H4 (cell line): ENCODE measurements at regions not wholly inside any gene's neighbourhood (a gene's known extent, or its start where the extent isn't known, plus 50 kb on each side); places are given as distances from the start of the nearest gene placed in this dataset.

Experiments used
- DNase-seq: peaks from one replicate; pipeline ENCODE4 v3.0.0-alpha.2; 2015; ENCODE audit warnings: low spot score

- no peak for DNase-seq
Measured at GRCh38 chr3:124602980-124603627, 127.1 kb upstream of the UMPS start.

- DNase-seq = no peak
Measured at GRCh38 chr3:124605781-124606579, 124.3 kb upstream of the UMPS start.

GRCh38 chr3:124607163-124607562, 123.1 kb upstream of the UMPS start:
- DNase-seq = peak; percentile 51

- no peak for DNase-seq
Measured at GRCh38 chr3:124609402-124609801, 120.8 kb upstream of the UMPS start.

- no peak for DNase-seq
Measured at GRCh38 chr3:124610130-124610529, 120.1 kb upstream of the UMPS start.

GRCh38 chr3:124611520-124611919, 118.7 kb upstream of the UMPS start:
- DNase-seq = no peak

- DNase-seq = no peak
Measured at GRCh38 chr3:124615896-124616543, 114.2 kb upstream of the UMPS start.

- no peak for DNase-seq
Measured at GRCh38 chr3:124617177-124617576, 113.1 kb upstream of the UMPS start.

- no peak for DNase-seq
Measured at GRCh38 chr3:124619887-124620599, 110.2 kb upstream of the UMPS start.

GRCh38 chr3:124620600-124621063, 109.6 kb upstream of the UMPS start:
- DNase-seq = peak; percentile 43

GRCh38 chr3:124621498-124621897, 108.8 kb upstream of the UMPS start:
- no peak for DNase-seq

- no peak for DNase-seq
Measured at GRCh38 chr3:124625074-124625473, 105.2 kb upstream of the UMPS start.

- DNase-seq = no peak
Measured at GRCh38 chr3:124627501-124627908, 102.7 kb upstream of the UMPS start.

GRCh38 chr3:124628863-124629262, 101.4 kb upstream of the UMPS start:
- no peak for DNase-seq

GRCh38 chr3:124629497-124629896, 100.8 kb upstream of the UMPS start:
- DNase-seq = no peak

- DNase-seq = no peak
Measured at GRCh38 chr3:124630960-124631359, 99.3 kb upstream of the UMPS start.

GRCh38 chr3:124631727-124632126, 98.5 kb upstream of the UMPS start:
- no peak for DNase-seq

- DNase-seq = no peak
Measured at GRCh38 chr3:124632566-124633140, 97.6 kb upstream of the UMPS start.

GRCh38 chr3:124633524-124633923, 96.7 kb upstream of the UMPS start:
- DNase-seq = no peak

GRCh38 chr3:124634210-124635168, 95.8 kb upstream of the UMPS start:
- no peak for DNase-seq

- no peak for DNase-seq
Measured at GRCh38 chr3:124635169-124635539, 95.1 kb upstream of the UMPS start.
